ENCODE measurements at regions not wholly inside any gene's neighbourhood (a gene's known extent, or its start where the extent isn't known, plus 50 kb on each side); places are given as distances from the start of the nearest gene placed in this dataset.

- Histone ChIP-seq H3K27me3 (replicated peaks; ENCODE audit: insufficient read depth) (no peaks in the 10 kb centered on the region), H3K27ac (no peak overlapping the region), H3K36me3 (no peaks in the 10 kb centered on the region), H3K4me3 (no peak overlapping the region), H3K9me3 (no peaks in the 10 kb centered on the region), H3K4me1 (ENCODE audit: control insufficient read depth in 1 of 2, low read depth in 2 of 2) (no peaks in the 10 kb centered on the region)
- TF ChIP-seq, protein P1, sequence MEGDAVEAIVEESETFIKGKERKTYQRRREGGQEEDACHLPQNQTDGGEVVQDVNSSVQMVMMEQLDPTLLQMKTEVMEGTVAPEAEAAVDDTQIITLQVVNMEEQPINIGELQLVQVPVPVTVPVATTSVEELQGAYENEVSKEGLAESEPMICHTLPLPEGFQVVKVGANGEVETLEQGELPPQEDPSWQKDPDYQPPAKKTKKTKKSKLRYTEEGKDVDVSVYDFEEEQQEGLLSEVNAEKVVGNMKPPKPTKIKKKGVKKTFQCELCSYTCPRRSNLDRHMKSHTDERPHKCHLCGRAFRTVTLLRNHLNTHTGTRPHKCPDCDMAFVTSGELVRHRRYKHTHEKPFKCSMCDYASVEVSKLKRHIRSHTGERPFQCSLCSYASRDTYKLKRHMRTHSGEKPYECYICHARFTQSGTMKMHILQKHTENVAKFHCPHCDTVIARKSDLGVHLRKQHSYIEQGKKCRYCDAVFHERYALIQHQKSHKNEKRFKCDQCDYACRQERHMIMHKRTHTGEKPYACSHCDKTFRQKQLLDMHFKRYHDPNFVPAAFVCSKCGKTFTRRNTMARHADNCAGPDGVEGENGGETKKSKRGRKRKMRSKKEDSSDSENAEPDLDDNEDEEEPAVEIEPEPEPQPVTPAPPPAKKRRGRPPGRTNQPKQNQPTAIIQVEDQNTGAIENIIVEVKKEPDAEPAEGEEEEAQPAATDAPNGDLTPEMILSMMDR (IDR thresholded peaks at IDR 0.05): no peak
- ATAC-seq (ENCODE audit: insufficient number of reproducible peaks, low FRiP score, low read depth) (no peak), DNase-seq (ENCODE audit: low spot score) (no peak)
These were observed 156.9 kb upstream of the SOD1 start for GRCh38 chr21:31502537-31503143.

GRCh38 chr21:31501926-31502325 lies 157.6 kb upstream of the SOD1 start:
- ATAC-seq (ENCODE audit: insufficient number of reproducible peaks, low FRiP score, low read depth) (no peak), DNase-seq (ENCODE audit: low spot score) (no peak)
- no peaks in the 10 kb centered on the region for H3K36me3 ChIP-seq
- no peaks in the 10 kb centered on the region for H3K4me1 ChIP-seq (ENCODE audit: control insufficient read depth in 1 of 2, low read depth in 2 of 2)
- no peaks in the 10 kb centered on the region for H3K9me3 ChIP-seq
- H3K4me3 ChIP-seq: no peak overlapping the region
- H3K27ac ChIP-seq: no peak overlapping the region
- no peaks in the 10 kb centered on the region for H3K27me3 ChIP-seq (replicated peaks; ENCODE audit: insufficient read depth)
- TF ChIP-seq, protein P1 (IDR thresholded peaks at IDR 0.05): no peak

- ATAC-seq (ENCODE audit: insufficient number of reproducible peaks, low FRiP score, low read depth): no peak
- Histone ChIP-seq H3K4me1 (ENCODE audit: control insufficient read depth in 1 of 2, low read depth in 2 of 2) (no peaks in the 10 kb centered on the region), H3K9me3 (no peaks in the 10 kb centered on the region), H3K4me3 (no peak overlapping the region), H3K27me3 (replicated peaks; ENCODE audit: insufficient read depth) (no peaks in the 10 kb centered on the region), H3K27ac (no peak overlapping the region), H3K36me3 (no peaks in the 10 kb centered on the region)
- DNase-seq (ENCODE audit: low spot score): no peak
- TF ChIP-seq, protein P1 (IDR thresholded peaks at IDR 0.05): no peak
These were observed 156.9 kb upstream of the TIAM1 start for GRCh38 chr21:31500982-31501381.

DNA sequence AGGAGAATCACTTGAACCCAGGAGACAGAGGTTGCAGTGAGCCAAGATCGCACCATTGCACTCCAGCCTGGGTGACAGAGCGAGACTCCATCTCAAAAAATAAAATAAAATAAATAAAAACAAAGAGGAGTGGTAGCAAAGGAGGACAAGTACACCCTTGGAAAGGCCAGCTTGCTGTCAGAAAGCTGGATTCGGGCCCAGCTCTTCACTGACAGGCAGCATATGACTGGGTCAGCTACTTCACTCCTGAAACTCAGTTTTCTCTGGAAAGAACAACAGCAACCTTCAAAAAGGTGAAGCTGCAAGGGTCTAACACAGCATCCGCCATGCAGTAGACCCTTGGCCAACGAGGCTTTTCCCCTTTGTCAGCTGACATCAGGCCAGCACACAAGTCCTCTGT lies 156.0 kb upstream of the TIAM1 start:
- Histone ChIP-seq H3K9me3 (no peaks in the 10 kb centered on the region), H3K27me3 (replicated peaks; ENCODE audit: insufficient read depth) (no peaks in the 10 kb centered on the region), H3K27ac (no peak overlapping the region), H3K36me3 (no peaks in the 10 kb centered on the region), H3K4me1 (ENCODE audit: control insufficient read depth in 1 of 2, low read depth in 2 of 2) (no peaks in the 10 kb centered on the region), H3K4me3 (no peak overlapping the region)
- TF ChIP-seq, protein P1 (IDR thresholded peaks at IDR 0.05): no peak
- peak; percentile 26 for ATAC-seq (ENCODE audit: insufficient number of reproducible peaks, low FRiP score, low read depth)
- DNase-seq (ENCODE audit: low spot score): no peak

DNA sequence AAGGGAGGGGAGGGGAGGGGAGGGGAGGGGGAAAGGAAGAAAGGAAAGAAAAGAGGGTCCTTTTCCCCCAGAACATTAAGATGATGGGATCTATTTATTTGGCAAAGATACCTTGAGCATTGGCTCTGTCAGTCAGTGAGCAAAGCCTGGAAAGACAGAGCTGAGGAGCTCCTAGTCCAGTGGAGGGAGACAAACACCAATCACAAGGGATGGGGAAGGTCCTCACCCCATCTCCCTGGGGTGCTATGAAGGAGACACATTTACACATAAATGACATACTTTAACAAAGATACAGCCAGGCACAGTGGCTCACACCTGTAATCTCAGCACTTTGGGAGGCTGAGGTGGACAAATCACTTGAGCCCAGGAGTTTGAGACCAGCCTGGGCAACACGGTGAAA lies 154.9 kb upstream of the TIAM1 start:
- Histone ChIP-seq H3K27me3 (replicated peaks; ENCODE audit: insufficient read depth) (no peaks in the 10 kb centered on the region), H3K36me3 (no peaks in the 10 kb centered on the region), H3K4me1 (ENCODE audit: control insufficient read depth in 1 of 2, low read depth in 2 of 2) (no peaks in the 10 kb centered on the region), H3K9me3 (no peaks in the 10 kb centered on the region), H3K4me3 (no peak overlapping the region), H3K27ac (no peak overlapping the region)
- DNase-seq (ENCODE audit: low spot score): no peak
- no peak for ATAC-seq (ENCODE audit: insufficient number of reproducible peaks, low FRiP score, low read depth)
- TF ChIP-seq, protein P1 (IDR thresholded peaks at IDR 0.05): no peak

All from thoracic aorta (tissue), 2 donors.